ENCODE measurements at regions not wholly inside any gene's neighbourhood (a gene's known extent, or its start where the extent isn't known, plus 50 kb on each side); places are given as distances from the start of the nearest gene placed in this dataset.

DNA sequence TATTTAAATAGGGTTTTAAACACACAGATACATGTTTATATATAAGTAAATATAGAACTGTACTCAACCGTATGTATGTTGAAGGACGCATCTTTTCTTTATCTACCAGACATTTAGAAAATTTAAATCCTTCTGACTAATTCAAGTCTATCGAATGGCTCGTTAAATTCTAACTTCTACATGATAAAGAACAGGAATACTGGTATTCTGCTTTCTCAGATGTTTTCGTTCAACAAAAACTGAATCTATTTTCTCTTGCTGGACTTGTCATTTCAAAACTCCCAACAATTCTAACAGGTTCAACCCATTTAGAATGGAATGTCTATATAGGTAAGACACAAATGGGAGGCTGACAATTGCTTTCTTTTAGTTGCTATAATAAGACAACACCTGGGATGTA lies 978.3 kb upstream of the ADGRL3 start:
- no peak for DNase-seq (ENCODE audit: insufficient read length, low spot score)
- FAIRE-seq: no peak
- TF ChIP-seq, protein P1, sequence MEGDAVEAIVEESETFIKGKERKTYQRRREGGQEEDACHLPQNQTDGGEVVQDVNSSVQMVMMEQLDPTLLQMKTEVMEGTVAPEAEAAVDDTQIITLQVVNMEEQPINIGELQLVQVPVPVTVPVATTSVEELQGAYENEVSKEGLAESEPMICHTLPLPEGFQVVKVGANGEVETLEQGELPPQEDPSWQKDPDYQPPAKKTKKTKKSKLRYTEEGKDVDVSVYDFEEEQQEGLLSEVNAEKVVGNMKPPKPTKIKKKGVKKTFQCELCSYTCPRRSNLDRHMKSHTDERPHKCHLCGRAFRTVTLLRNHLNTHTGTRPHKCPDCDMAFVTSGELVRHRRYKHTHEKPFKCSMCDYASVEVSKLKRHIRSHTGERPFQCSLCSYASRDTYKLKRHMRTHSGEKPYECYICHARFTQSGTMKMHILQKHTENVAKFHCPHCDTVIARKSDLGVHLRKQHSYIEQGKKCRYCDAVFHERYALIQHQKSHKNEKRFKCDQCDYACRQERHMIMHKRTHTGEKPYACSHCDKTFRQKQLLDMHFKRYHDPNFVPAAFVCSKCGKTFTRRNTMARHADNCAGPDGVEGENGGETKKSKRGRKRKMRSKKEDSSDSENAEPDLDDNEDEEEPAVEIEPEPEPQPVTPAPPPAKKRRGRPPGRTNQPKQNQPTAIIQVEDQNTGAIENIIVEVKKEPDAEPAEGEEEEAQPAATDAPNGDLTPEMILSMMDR (IDR thresholded peaks at IDR 0.05; ENCODE audit: insufficient read depth, missing control alignments): no peak

DNA sequence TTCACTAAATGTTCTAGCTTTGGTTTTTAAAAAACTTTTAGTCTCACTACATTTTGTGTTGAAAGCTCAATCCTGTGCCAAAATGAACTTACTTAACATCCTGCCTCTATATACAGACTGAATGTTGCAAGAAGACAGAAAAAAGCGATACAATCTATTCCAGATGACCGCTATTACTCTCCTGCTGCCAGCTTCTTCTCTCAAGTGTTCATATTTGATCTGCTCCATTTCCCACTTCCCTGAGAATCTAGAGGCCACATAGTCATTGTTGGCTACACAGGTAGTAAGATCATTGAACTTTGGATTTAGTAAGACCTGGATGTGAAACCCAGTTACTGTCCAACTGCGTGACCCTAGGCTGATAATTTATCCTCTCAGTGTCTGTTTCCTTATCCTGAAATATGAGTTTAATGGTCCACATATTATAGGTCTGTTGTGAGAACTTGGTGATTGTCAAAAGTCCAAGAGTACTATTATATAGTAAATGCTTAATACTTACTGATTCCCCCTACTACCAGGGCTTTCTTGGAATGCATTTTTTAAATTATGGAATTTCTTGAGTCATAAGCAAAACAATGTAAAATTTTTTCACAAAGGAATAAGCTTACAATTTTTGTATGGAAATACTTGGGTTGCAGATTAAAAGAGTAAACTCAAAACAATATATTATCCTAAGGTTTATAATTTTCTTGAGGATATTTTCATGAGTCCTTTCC lies 976.8 kb upstream of the ADGRL3 start:
- DNase-seq (ENCODE audit: insufficient read length, low spot score): no peak
- no peak for FAIRE-seq
- TF ChIP-seq, protein P1 (IDR thresholded peaks at IDR 0.05; ENCODE audit: insufficient read depth, missing control alignments): no peak

DNA sequence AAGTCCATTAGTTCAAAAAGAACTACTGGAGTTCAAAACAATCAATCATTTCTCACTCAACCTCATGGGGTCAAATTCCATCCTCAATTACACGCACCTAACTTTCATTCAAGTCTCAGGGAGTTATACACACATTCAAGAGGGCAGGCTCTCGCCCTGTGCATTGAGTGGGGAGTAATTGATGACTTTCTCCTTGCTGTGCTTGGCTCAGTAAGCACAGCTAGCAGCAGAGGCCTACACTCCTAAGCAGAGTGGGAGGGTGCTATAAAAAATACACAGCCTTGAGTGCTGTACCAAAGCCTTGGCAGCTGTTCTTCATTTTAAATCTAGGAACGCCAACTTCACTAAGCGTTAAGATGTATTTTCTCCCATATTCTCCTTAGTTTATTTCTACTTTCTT lies 958.3 kb upstream of the ADGRL3 start:
- TF ChIP-seq, protein P1 (IDR thresholded peaks at IDR 0.05; ENCODE audit: insufficient read depth, missing control alignments): no peak
- DNase-seq (ENCODE audit: insufficient read length, low spot score): no peak
- FAIRE-seq: no peak

DNA sequence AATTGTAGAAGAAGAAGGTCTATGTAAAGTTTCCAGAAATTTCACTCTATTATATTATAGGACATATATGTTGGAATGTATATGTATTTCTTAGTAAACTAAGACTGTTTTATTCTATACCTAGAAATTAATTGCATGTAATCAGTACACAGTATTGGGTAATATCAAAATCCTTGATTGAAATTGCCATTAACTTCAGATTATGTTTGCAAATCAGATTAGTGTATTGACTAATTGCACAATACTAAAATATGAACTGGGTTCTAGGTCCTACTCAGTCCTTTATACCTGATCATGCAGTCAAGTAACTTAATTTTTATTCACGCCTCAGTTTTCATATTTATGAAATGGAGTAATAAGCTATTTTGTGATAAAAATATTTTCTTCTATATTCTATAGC lies 950.3 kb upstream of the ADGRL3 start:
- FAIRE-seq: no peak
- TF ChIP-seq, protein P1 (IDR thresholded peaks at IDR 0.05; ENCODE audit: insufficient read depth, missing control alignments): no peak
- DNase-seq (ENCODE audit: insufficient read length, low spot score): no peak

DNA sequence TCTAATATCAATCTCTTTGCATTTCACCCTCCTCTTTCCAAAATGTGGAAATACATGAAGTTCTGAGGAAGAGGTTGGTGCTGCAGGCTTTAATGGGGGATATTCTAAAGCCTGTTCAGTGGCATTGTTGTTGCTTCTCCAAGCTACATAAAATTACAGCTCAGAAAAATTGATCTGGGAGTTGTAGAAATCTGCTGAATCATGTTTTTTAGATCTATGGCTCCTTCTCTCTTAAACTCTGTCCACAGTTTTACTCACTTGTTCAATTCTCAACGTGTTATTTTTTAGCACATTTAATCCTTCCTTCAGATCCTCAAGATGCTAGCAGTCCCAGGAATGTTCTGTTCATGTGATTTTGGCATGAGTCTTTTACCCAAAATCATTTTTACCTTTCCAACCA lies 949.5 kb upstream of the ADGRL3 start:
- TF ChIP-seq, protein P1 (IDR thresholded peaks at IDR 0.05; ENCODE audit: insufficient read depth, missing control alignments): no peak

DNA sequence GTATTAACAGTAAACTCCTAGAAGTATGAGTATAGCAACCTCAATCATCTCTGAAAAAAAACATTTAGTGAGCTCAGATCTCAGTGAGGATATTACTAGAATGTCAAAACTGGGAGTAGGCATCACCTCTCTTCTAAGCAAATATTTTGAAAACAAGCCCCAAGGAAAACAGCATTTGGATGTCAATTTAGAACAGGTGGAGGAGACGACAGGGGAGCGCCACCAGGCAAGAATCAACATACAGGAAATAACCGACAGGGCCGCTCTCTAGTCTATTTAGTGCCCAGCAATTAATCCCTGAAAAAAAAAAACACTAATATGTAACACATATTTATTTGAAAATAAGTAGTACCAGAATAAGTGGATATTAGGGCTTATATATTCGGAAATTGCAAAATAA lies 940.3 kb upstream of the ADGRL3 start:
- DNase-seq (ENCODE audit: insufficient read length, low spot score): no peak
- TF ChIP-seq, protein P1 (IDR thresholded peaks at IDR 0.05; ENCODE audit: insufficient read depth, missing control alignments): no peak
- no peak for FAIRE-seq

More for the DNA sequence above, 949.5 kb upstream of the ADGRL3 start:
- no peak for FAIRE-seq
- no peak for DNase-seq (ENCODE audit: insufficient read length, low spot score)

DNA sequence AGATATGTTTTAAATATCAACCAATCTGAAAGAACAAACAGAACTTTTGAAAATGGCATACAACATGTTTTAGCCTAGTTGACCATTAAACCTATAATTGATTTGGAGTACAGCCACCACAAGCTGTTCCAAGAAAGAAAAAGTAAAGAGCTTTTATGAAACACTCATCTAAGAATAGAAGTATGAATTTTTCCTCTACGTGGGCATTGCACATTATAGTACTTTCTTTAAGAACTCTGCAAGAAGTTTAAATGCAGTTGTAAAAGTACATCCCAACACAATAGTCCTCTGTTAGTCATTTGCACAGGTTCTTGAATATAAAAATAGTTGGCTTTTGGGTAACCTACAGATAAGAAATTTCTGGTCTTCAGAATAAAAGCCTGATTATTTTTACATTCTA lies 933.6 kb upstream of the ADGRL3 start:
- no peak for DNase-seq (ENCODE audit: insufficient read length, low spot score)
- TF ChIP-seq, protein P1 (IDR thresholded peaks at IDR 0.05; ENCODE audit: insufficient read depth, missing control alignments): no peak
- FAIRE-seq: no peak
